Adrenal gland (tissue), 9 donors: ENCODE measurements at regions not wholly inside any gene's neighbourhood (a gene's known extent, or its start where the extent isn't known, plus 50 kb on each side); places are given as distances from the start of the nearest gene placed in this dataset.

Experiments
- DNase-seq, 7 donors: peaks; one replicate each; pipeline ENCODE4 v3.0.0-alpha.2; 2019 to 2020
- H3K27ac ChIP-seq, 5 donors: fragments of 200-600 bp; sonication (generic) in 4 of 5; 1 replicate in 3 of 5; 2 replicates in 2 of 5; pipeline versions ENCODE4 v1.5.1 to v1.8.0; 2016 to 2020; ENCODE audit warnings: mild to moderate bottlenecking in 1 of 5
- H3K27me3 ChIP-seq: fragments of 200-600 bp; 2 replicates; pipeline ENCODE4 v1.8.0; 2021
- H3K36me3 ChIP-seq, 2 donors: fragments of 200-600 bp; replicated peaks in 1 of 2; 1 replicate in 1 of 2; 2 replicates in 1 of 2; pipeline versions ENCODE4 v1.5.1 to v1.8.0; 2018 to 2022
- H3K4me1 ChIP-seq, 2 donors: fragments of 200-600 bp; replicated peaks in 1 of 2; 1 replicate in 1 of 2; 2 replicates in 1 of 2; pipeline versions ENCODE4 v1.5.1 to v1.8.0; 2018 to 2021
- H3K4me3 ChIP-seq, 4 donors: fragments of 200-600 bp; sonication (generic) in 3 of 4; one replicate each; pipeline ENCODE4 v1.5.1; 2016 to 2018
- H3K9me3 ChIP-seq, 3 donors: fragments of 200-600 bp; sonication (generic) in 1 of 3; replicated peaks in 1 of 3; 1 replicate in 2 of 3; 2 replicates in 1 of 3; pipeline versions ENCODE4 v1.5.1 to v1.8.0; 2016 to 2021
- CTCF ChIP-seq, 6 experiments: fragments of 450-650 bp in 4 of 6; fragments of 200-600 bp in 2 of 6; sonication (generic) in 1 of 6; IDR thresholded peaks; 1 replicate in 5 of 6; 2 replicates in 1 of 6; pipeline versions ENCODE4 v1.5.1 to v1.8.0; 2016 to 2021; ENCODE audit warnings: antibody characterized with exemption in 6 of 6, mild to moderate bottlenecking in 2 of 6, moderate library complexity in 1 of 6
- POLR2A ChIP-seq, 2 donors: fragments of 450-650 bp; IDR thresholded peaks; one replicate each; pipeline ENCODE4 v1.6.1; 2017; ENCODE audit warnings: antibody characterized with exemption in 2 of 2, mild to moderate bottlenecking in 2 of 2, moderate library complexity in 1 of 2
- WGBS, 4 donors: extraction: QIAGEN DNeasy Blood & Tissue Kit in 2 of 4; methylation state at CpG; one replicate each; pipeline versions ENCODE4 v1.1.5 to v1.1.7; 2013 to 2017; 5-methylcytosine and 5-hydroxymethylcytosine counted together
- intact Hi-C, 2 donors: fragments of 100-400 bp; cut with DNase I; formaldehyde crosslinking; loops; one replicate each; pipeline versions ENCODE4 v1.14.1 to v1.15.0; 2022 to 2023
- donor health status: healthy with polysubstance abuse.
- donor health status: Bipolar disorder and iron deficiency.
- donor health status: DM: yes; HTN: yes; CAD: no.
- donor health status: DM: no; HTN: no; CAD: no.
- donor health status: DM: no; HTN: no; CAD: no.

GRCh38 chr3:34725774-34726173, 913.6 kb upstream of the ARPP21 start:
- no peak for TF ChIP-seq POLR2A (IDR thresholded peaks at IDR 0.05)
- no peak for TF ChIP-seq CTCF (IDR thresholded peaks at IDR 0.05)
- intact Hi-C loops = no loop called here
- WGBS, 4 donors = 46 to 69% (median 57%) methylated on average over 2 of the region's 2 CpGs
- no peaks in the 10 kb centered on the region for H3K27me3 ChIP-seq
- H3K36me3 ChIP-seq = no peaks in the 10 kb centered on the region
- H3K27ac ChIP-seq = no peak overlapping the region
- no peaks in the 10 kb centered on the region for H3K9me3 ChIP-seq
- H3K4me3 ChIP-seq = no peak overlapping the region
- DNase-seq = no peak
- no peaks in the 10 kb centered on the region for H3K4me1 ChIP-seq

GRCh38 chr3:34727700-34728099, 911.6 kb upstream of the ARPP21 start:
- H3K4me1 ChIP-seq = no peaks in the 10 kb centered on the region
- H3K27me3 ChIP-seq = no peaks in the 10 kb centered on the region
- no peak overlapping the region for H3K27ac ChIP-seq
- TF ChIP-seq CTCF (IDR thresholded peaks at IDR 0.05) = no peak
- TF ChIP-seq POLR2A (IDR thresholded peaks at IDR 0.05) = no peak
- no peaks in the 10 kb centered on the region for H3K9me3 ChIP-seq
- intact Hi-C loops = no loop called here
- H3K4me3 ChIP-seq = no peak overlapping the region
- H3K36me3 ChIP-seq = no peaks in the 10 kb centered on the region
- no peak for DNase-seq
- WGBS, 4 donors = 22 to 26% (median 23%) methylated on average over 2 of the region's 2 CpGs

- Histone ChIP-seq H3K9me3 (no peaks in the 10 kb centered on the region), H3K27me3 (no peaks in the 10 kb centered on the region), H3K36me3 (no peaks in the 10 kb centered on the region), H3K4me1 (no peaks in the 10 kb centered on the region), H3K27ac (no peak overlapping the region), H3K4me3 (no peak overlapping the region)
- TF ChIP-seq POLR2A (IDR thresholded peaks at IDR 0.05) = no peak
- WGBS, 4 donors = 62 to 82% (median 76%) methylated on average over 1 of the region's 1 CpG
- intact Hi-C loops = no loop called here
- no peak for DNase-seq
Measured at GRCh38 chr3:34742151-34742550, 897.2 kb upstream of the ARPP21 start.

- Histone ChIP-seq H3K9me3 (no peaks in the 10 kb centered on the region), H3K4me1 (no peaks in the 10 kb centered on the region), H3K36me3 (no peaks in the 10 kb centered on the region), H3K27ac (no peak overlapping the region), H3K4me3 (no peak overlapping the region), H3K27me3 (no peaks in the 10 kb centered on the region)
- DNase-seq = no peak
- WGBS, 4 donors = 78 to 92% (median 89%) methylated on average over 3 to 9 of the region's 9 CpGs
- no peak for TF ChIP-seq POLR2A (IDR thresholded peaks at IDR 0.05)
- TF ChIP-seq CTCF (IDR thresholded peaks at IDR 0.05) = no peak
- intact Hi-C loops = no loop called here
Measured at GRCh38 chr3:34758630-34759261, 880.6 kb upstream of the ARPP21 start.

DNA sequence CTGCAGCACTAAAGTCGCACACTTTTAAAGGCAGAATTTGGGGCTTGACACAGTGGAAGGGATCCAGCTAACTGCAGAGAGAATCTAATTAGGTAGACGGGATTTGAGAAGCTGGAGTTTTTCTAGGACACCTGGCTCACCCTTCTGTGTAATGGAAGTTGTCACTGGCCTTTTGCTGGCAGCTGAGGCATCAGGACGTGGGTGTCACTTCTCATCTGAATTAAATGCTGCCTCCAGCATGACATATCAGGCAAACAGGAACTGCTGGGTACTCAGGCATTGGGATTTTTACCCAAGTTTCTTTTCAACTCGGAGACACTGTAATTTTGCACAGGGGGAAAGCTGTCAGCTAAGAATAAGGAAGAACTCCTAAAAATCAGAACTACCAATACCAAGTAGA, 861.9 kb upstream of the ARPP21 start:
- H3K36me3 ChIP-seq = no peaks in the 10 kb centered on the region
- H3K4me1 ChIP-seq = no peaks in the 10 kb centered on the region
- intact Hi-C loops = no loop called here
- no peak overlapping the region for H3K27ac ChIP-seq
- TF ChIP-seq POLR2A (IDR thresholded peaks at IDR 0.05) (no peak), CTCF (IDR thresholded peaks at IDR 0.05) (no peak)
- 42 to 54% (median 48%) methylated on average over 4 of the region's 4 CpGs for WGBS, 4 donors
- H3K4me3 ChIP-seq = no peak overlapping the region
- DNase-seq = no peak
- no peaks in the 10 kb centered on the region for H3K27me3 ChIP-seq
- no peaks in the 10 kb centered on the region for H3K9me3 ChIP-seq
